GM12892 (cell line): ENCODE measurements at regions not wholly inside any gene's neighbourhood (a gene's known extent, or its start where the extent isn't known, plus 50 kb on each side); places are given as distances from the start of the nearest gene placed in this dataset.
"Not testable (repeated sequence)": the region's sequence is repeated elsewhere in the genome, so short reads cannot be mapped to it uniquely, and the experiment has no call there.

Experiments used
- DNase-seq: peaks from one replicate; pipeline ENCODE4 v3.0.0; 2011; ENCODE audit not compliant: insufficient read length
- FAIRE-seq: peaks from 2 replicates; lab custom pipeline; 2011; peaks lifted over from hg19 to GRCh38; lab: Jason Lieb, UNC
- POLR2A ChIP-seq: IDR thresholded peaks from 2 replicates; pipeline ENCODE4 v1.6.1; 2011; ENCODE audit warnings: low read depth, low read length, control low read depth
- POLR2AphosphoS5 ChIP-seq: IDR thresholded peaks from 2 replicates; pipeline ENCODE4 v1.6.1; 2011; ENCODE audit warnings: low read depth, low read length, control low read depth
- TAF1 ChIP-seq: IDR thresholded peaks from 2 replicates; pipeline ENCODE4 v1.6.1; 2011; ENCODE audit warnings: low read depth, mild to moderate bottlenecking, control low read depth, low read length, borderline replicate concordance

DNA sequence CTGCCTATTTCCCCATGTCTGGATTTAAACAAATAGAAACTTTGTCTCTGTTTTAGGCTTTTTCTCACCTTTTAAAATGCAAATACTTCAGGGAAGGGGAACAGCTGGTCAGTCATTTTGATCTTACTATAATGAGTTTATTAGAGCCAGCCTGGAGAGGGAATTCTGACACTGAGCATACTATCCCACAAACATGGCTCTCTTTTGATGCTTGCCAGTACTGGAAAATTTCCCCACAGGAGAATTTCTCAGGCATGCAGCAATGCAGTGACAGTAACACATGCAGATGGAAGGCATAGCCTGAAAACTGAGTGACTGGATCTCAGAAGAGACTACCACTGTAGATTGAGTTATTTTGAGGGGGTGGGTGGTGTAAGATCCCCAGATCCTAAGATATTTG lies 974.3 kb upstream of the CELF4 start:
- TF ChIP-seq TAF1 (no peak), POLR2AphosphoS5 (no peak), POLR2A (no peak)
- DNase-seq (no peak), FAIRE-seq (no peak)

- no peak for DNase-seq
- FAIRE-seq, result no peak
- no peak for TF ChIP-seq POLR2A
- TF ChIP-seq POLR2AphosphoS5, result no peak
- no peak for TF ChIP-seq TAF1
Measured at GRCh38 chr18:38539371-38539770, 973.8 kb upstream of the CELF4 start.

GRCh38 chr18:38534073-38534472 lies 968.5 kb upstream of the CELF4 start:
- DNase-seq (no peak), FAIRE-seq (no peak)
- TF ChIP-seq TAF1, result no peak
- no peak for TF ChIP-seq POLR2A
- no peak for TF ChIP-seq POLR2AphosphoS5

- DNase-seq (no peak), FAIRE-seq (no peak)
- TF ChIP-seq POLR2A, result no peak
- TF ChIP-seq POLR2AphosphoS5, result no peak
- no peak for TF ChIP-seq TAF1
Measured at GRCh38 chr18:38526922-38527321, 961.3 kb upstream of the CELF4 start.

DNA sequence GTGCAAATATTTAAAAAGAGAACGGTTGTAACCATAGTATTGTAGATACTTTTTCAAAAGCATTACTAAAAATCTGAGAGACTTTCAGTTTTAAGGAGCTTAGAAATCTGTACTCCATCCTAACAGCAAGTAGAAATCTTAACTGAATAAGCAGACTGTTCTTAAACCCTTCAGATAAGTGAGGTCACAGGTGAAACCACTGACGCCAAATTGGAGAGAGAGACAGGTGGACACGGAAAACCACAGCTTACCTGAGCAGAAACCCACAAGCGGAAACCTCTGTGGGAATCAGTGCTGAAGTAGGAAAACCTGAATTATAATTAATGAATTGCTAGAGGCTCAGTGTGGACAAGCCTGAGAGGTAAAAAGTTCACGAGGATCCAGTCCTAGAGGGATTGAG lies 959.4 kb upstream of the CELF4 start:
- no peak for FAIRE-seq

DNA sequence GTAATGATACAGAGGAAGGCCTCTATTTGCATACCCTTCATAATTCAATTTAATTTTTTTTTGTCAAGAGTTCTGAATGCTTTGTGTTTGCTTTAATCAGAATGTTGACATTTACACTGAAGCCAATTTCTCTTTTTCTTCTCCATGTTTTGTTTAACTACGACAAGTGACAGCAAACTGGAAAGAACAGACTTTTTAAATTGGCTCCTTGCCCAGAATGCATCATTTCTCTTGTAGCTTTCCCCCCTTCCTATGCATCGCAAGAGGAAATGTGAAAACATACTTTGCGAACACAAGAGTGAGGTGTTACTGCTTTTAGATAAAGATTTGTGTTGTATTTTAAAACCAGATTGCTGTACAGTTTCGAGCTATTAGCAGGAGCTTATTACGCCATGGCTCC lies 955.2 kb upstream of the CELF4 start:
- FAIRE-seq, result no peak
- TF ChIP-seq POLR2AphosphoS5 (no peak), TAF1 (no peak), POLR2A (no peak)
- DNase-seq, result no peak

More for the DNA sequence above, 959.4 kb upstream of the CELF4 start:
- no peak for DNase-seq
- TF ChIP-seq TAF1 (no peak), POLR2A (no peak), POLR2AphosphoS5 (no peak)

GRCh38 chr18:38502539-38502938 lies 936.9 kb upstream of the CELF4 start:
- TF ChIP-seq TAF1 (no peak), POLR2A (no peak), POLR2AphosphoS5 (no peak)
- DNase-seq, result no peak
- no peak for FAIRE-seq

- TF ChIP-seq TAF1, result no peak
- no peak for TF ChIP-seq POLR2A
- no peak for TF ChIP-seq POLR2AphosphoS5
- DNase-seq (no peak), FAIRE-seq (no peak)
Measured at GRCh38 chr18:38497266-38497665, 931.7 kb upstream of the CELF4 start.

DNA sequence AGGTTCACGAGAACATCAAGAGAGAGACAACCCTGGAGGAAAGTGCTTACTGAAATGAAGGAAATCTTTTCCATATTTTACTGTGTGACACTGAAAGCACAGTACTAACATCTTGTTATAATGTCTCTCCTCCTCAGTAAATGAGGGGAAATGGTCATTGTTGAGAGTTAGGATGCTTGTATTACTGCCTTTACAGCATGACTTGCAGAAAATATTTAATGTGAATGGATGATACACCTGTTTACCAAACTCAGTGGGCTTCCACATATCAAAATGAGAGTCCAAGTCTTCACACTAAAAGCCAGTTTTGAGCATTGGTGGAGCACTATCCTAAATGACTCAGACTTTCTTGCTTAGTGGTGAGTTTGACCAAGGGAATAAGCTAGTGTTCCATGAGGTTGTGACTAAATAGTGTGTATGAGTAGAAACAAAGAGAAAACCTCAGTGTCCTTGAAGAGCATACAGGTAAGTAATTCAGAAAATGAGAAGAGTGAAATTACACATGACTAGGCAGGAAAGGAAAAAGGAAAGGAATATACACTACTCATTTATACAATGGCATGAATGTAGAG lies 930.7 kb upstream of the CELF4 start:
- no peak for TF ChIP-seq POLR2A
- TF ChIP-seq TAF1, result no peak
- TF ChIP-seq POLR2AphosphoS5, result no peak
- DNase-seq, result no peak
- no peak for FAIRE-seq

GRCh38 chr18:38494065-38494464 lies 928.5 kb upstream of the CELF4 start:
- DNase-seq (no peak), FAIRE-seq (no peak)
- TF ChIP-seq POLR2AphosphoS5 (no peak), POLR2A (no peak), TAF1 (no peak)

GRCh38 chr18:38491195-38491594 lies 925.6 kb upstream of the CELF4 start:
- FAIRE-seq (no peak), DNase-seq (no peak)
- no peak for TF ChIP-seq TAF1
- TF ChIP-seq POLR2AphosphoS5, result no peak
- TF ChIP-seq POLR2A, result no peak

- not testable (repeated sequence) for FAIRE-seq, DNase-seq
Measured at GRCh38 chr18:38489721-38490120, 924.1 kb upstream of the CELF4 start.

DNA sequence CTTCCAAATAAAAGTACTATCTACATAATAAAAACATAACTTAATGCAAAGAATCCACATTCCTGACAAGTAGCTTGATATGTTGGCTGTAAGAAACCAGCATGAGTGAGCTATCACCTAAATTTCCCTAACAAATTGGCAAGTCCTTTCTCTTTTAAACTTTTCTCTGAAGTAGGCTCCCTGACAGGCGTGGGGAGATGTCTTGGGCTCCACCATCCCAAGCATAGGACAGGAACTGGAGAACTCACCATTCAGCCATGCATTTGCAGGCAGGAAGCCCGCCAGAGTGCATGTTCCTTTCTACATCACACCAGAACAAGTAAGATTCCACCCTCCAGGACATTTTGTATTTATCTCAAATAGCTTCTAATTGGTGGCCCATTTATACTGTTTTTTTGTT lies 921.9 kb upstream of the CELF4 start:
- no peak for FAIRE-seq
- no peak for TF ChIP-seq TAF1
- no peak for TF ChIP-seq POLR2AphosphoS5
- TF ChIP-seq POLR2A, result no peak
- DNase-seq, result no peak
